Lung (tissue), 11 donors: ENCODE measurements at regions not wholly inside any gene's neighbourhood (a gene's known extent, or its start where the extent isn't known, plus 50 kb on each side); places are given as distances from the start of the nearest gene placed in this dataset.

Experiments
- ATAC-seq: fragments of 200-7000 bp; cut with Tn5 transposase; one replicate; pipeline ENCODE4 v1.9.1; 2020; ENCODE audit warnings: moderate number of reproducible peaks; ENCODE audit not compliant: insufficient read depth, low FRiP score
- DNase-seq, 3 donors: peaks; one replicate each; pipeline ENCODE4 v3.0.0-alpha.2; 2013 to 2017
- H3K27ac ChIP-seq, 2 donors: one replicate each; pipeline ENCODE4 v1.5.1; 2013; ENCODE audit warnings: mild to moderate bottlenecking in 2 of 2, moderate library complexity in 2 of 2, control low read depth in 1 of 2, inconsistent platforms in 1 of 2, low read depth in 1 of 2, low read length in 1 of 2
- H3K27me3 ChIP-seq, 3 donors: one replicate each; pipeline ENCODE4 v1.5.1; 2013; ENCODE audit warnings: low read length in 2 of 3; ENCODE audit not compliant: control insufficient read depth in 3 of 3, insufficient read depth in 3 of 3
- H3K36me3 ChIP-seq, 4 donors: one replicate each; pipeline ENCODE4 v1.5.1; 2013; ENCODE audit warnings: low read length in 4 of 4, mild to moderate bottlenecking in 1 of 4, moderate library complexity in 1 of 4; ENCODE audit not compliant: control insufficient read depth in 4 of 4, insufficient read depth in 4 of 4
- H3K4me1 ChIP-seq, 5 donors: one replicate each; pipeline ENCODE4 v1.5.1; 2013; ENCODE audit warnings: low read length in 5 of 5, mild to moderate bottlenecking in 2 of 5, moderate library complexity in 1 of 5; ENCODE audit not compliant: control insufficient read depth in 5 of 5, insufficient read depth in 5 of 5
- H3K4me3 ChIP-seq: one replicate; pipeline ENCODE4 v1.5.1; 2013; ENCODE audit warnings: mild to moderate bottlenecking, control low read depth, moderate library complexity
- H3K9ac ChIP-seq, 2 donors: one replicate each; pipeline ENCODE4 v1.5.1; 2013; ENCODE audit warnings: low read length in 2 of 2, control low read depth in 1 of 2; ENCODE audit not compliant: insufficient read depth in 1 of 2
- H3K9me3 ChIP-seq, 4 donors: one replicate each; pipeline ENCODE4 v1.5.1; 2013; ENCODE audit warnings: low read length in 3 of 4, mild to moderate bottlenecking in 1 of 4, moderate library complexity in 1 of 4; ENCODE audit not compliant: control insufficient read depth in 4 of 4, insufficient read depth in 3 of 4
- WGBS, 2 donors: extraction: QIAGEN DNeasy Blood & Tissue Kit; methylation state at CpG; one replicate each; pipeline ENCODE4 v1.1.7; 2013; 5-methylcytosine and 5-hydroxymethylcytosine counted together
- TF ChIP-seq, protein P1 (sequence below): IDR thresholded peaks from 2 replicates; pipeline ENCODE4 v1.5.1; 2012; ENCODE audit warnings: mild to moderate bottlenecking; ENCODE audit errors: control extremely low read depth, extremely low read depth
- donor health status: control.
- donor health status: control.
- donor health status: Bipolar disorder and iron deficiency.
- donor health status: healthy.
- donor health status: DM: yes; HTN: yes; CAD: no.

- H3K4me3 ChIP-seq: no peak overlapping the region
- H3K36me3 ChIP-seq: no peaks in the 10 kb centered on the region
- DNase-seq: no peak
- ATAC-seq: no peak
- H3K27ac ChIP-seq: no peak overlapping the region
- H3K9ac ChIP-seq: no peak overlapping the region
- TF ChIP-seq, protein P1, sequence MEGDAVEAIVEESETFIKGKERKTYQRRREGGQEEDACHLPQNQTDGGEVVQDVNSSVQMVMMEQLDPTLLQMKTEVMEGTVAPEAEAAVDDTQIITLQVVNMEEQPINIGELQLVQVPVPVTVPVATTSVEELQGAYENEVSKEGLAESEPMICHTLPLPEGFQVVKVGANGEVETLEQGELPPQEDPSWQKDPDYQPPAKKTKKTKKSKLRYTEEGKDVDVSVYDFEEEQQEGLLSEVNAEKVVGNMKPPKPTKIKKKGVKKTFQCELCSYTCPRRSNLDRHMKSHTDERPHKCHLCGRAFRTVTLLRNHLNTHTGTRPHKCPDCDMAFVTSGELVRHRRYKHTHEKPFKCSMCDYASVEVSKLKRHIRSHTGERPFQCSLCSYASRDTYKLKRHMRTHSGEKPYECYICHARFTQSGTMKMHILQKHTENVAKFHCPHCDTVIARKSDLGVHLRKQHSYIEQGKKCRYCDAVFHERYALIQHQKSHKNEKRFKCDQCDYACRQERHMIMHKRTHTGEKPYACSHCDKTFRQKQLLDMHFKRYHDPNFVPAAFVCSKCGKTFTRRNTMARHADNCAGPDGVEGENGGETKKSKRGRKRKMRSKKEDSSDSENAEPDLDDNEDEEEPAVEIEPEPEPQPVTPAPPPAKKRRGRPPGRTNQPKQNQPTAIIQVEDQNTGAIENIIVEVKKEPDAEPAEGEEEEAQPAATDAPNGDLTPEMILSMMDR: no peak
- H3K27me3 ChIP-seq: no peaks in the 10 kb centered on the region
- no peaks in the 10 kb centered on the region for H3K4me1 ChIP-seq
- H3K9me3 ChIP-seq: no peaks in the 10 kb centered on the region
Observed at GRCh38 chr4:110675426-110675825, 52.5 kb upstream of the PITX2 start.

DNA sequence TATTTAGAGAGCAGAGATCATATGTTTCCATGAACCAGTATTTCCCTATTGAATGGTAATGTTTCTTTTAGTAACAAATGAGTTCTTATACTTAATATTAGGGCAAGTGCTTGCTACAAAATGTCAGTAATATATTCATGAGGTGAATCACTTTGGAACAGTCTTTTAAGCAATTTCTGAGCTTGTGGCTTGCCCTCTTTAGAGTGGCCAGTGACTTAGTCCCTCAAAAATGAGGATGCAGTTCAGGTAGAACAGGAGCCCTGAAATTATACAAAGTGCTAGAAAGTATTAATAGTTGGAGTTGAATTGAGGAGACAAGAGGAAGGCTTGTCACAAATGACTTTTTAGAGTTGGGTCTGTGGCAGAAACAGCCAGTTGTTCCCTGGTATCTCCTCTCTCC is 53.4 kb upstream of the PITX2 start:
- TF ChIP-seq, protein P1: no peak
- H3K9ac ChIP-seq: no peak overlapping the region
- H3K36me3 ChIP-seq: no peaks in the 10 kb centered on the region
- DNase-seq (no peak), ATAC-seq (no peak)
- H3K27me3 ChIP-seq: no peaks in the 10 kb centered on the region
- no peaks in the 10 kb centered on the region for H3K9me3 ChIP-seq
- no peak overlapping the region for H3K27ac ChIP-seq
- no peak overlapping the region for H3K4me3 ChIP-seq
- no peaks in the 10 kb centered on the region for H3K4me1 ChIP-seq

DNA sequence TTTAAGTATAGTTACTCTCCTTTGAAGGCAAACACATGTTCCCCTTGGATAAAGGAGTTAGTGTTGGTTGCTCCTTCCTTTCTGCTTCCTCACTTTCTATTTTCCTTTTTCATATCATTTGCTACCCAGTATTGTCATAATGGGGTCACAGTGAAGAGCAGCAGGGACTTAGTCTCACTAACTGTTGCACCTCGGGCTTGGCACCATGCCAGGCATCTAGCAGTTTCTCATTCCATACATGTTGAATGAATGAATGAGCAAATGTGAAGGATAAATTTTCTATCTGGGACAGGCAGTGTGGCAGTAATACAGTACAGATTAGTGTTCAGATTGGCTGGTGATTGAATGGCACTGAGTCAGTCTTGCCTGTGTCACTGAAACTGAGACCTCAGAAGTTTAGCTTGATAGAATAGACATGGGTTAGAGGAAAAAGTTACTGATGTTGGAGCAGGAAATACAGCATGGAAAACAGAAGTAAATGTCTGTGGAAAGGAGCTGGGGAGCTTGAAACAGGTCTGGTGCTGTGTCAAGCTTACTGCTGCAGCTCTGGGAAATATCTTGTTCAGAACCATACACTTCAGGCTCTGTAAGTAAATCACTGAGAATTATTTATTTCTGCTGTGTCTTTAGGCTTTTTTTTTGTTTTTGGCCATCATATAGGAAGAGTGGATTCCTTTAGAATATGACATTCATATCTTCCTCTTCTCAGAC is 55.8 kb upstream of the PITX2 start:
- DNase-seq (no peak), ATAC-seq (no peak)
- TF ChIP-seq, protein P1: no peak
- Histone ChIP-seq H3K9ac (no peak overlapping the region), H3K4me1 (no peaks in the 10 kb centered on the region), H3K27ac (no peak overlapping the region), H3K4me3 (no peak overlapping the region), H3K9me3 (no peaks in the 10 kb centered on the region), H3K27me3 (no peaks in the 10 kb centered on the region), H3K36me3 (no peaks in the 10 kb centered on the region)
- 31 to 55% methylated on average over 1 of the region's 1 CpG for WGBS, 2 donors

- no peak overlapping the region for H3K9ac ChIP-seq
- no peaks in the 10 kb centered on the region for H3K36me3 ChIP-seq
- ATAC-seq (no peak), DNase-seq (no peak)
- no peaks in the 10 kb centered on the region for H3K27me3 ChIP-seq
- H3K4me1 ChIP-seq: no peaks in the 10 kb centered on the region
- TF ChIP-seq, protein P1: no peak
- 65 to 74% methylated on average over 4 of the region's 4 CpGs for WGBS, 2 donors
- no peak overlapping the region for H3K4me3 ChIP-seq
- no peaks in the 10 kb centered on the region for H3K9me3 ChIP-seq
- no peak overlapping the region for H3K27ac ChIP-seq
Observed at GRCh38 chr4:110680265-110680664, 57.4 kb upstream of the PITX2 start.
